Caco-2 (cell line): ENCODE measurements at regions not wholly inside any gene's neighbourhood (a gene's known extent, or its start where the extent isn't known, plus 50 kb on each side); places are given as distances from the start of the nearest gene placed in this dataset.

Source experiments
- BruUV-seq: library from RNA; stranded (reverse); fragments of 400-500 nt; replicated peaks from 2 replicates; lab custom pipeline; 2021; lab: Mats Ljungman, UMichigan
- CTCF ChIA-PET: fragments of 300-600 bp; sonication (Branson Sonifier 250); formaldehyde crosslinking; loops from one replicate; lab custom pipeline; 2022; ENCODE audit warnings: antibody characterized with exemption; lab: Charles Lee
- POLR2A ChIA-PET: fragments of 300-600 bp; sonication (Branson Sonifier 250); formaldehyde crosslinking; loops from one replicate; lab custom pipeline; 2022; ENCODE audit warnings: antibody characterized with exemption; lab: Charles Lee
- DNase-seq, 2 experiments: peaks; one replicate each; pipeline versions ENCODE4 v3.0.0 to v3.0.0-alpha.2; 2020 to 2022
- H3K27me3 ChIP-seq: replicated peaks from 2 replicates; pipeline ENCODE4 v1.6.0; 2011; ENCODE audit warnings: low read length; ENCODE audit not compliant: control insufficient read depth, insufficient read depth
- H3K36me3 ChIP-seq: 2 replicates; pipeline ENCODE4 v1.5.1; 2011; ENCODE audit warnings: low read length; ENCODE audit not compliant: control insufficient read depth, insufficient read depth
- H3K4me1 ChIP-seq: fragments of 250-450 bp; sonication (Bioruptor Pico); 2 replicates; pipeline ENCODE4 v1.5.1; 2020; ENCODE audit warnings: mild to moderate bottlenecking
- H3K4me3 ChIP-seq: 2 replicates; pipeline ENCODE4 v1.5.1; 2011; ENCODE audit warnings: low read depth, mild to moderate bottlenecking, control low read depth, low read length
- H3K9me3 ChIP-seq: fragments of 250-450 bp; sonication (Bioruptor Pico); 2 replicates; pipeline ENCODE4 v1.5.1; 2020; ENCODE audit warnings: mild to moderate bottlenecking, moderate library complexity
- H3K27ac Mint-ChIP-seq: one replicate; pipeline ENCODE4 v1.8.0; 2022; ENCODE audit warnings: mixed read lengths; ENCODE audit not compliant: unreplicated experiment
- H3K27me3 Mint-ChIP-seq: one replicate; pipeline ENCODE4 v1.8.0; 2022; ENCODE audit warnings: mixed read lengths; ENCODE audit not compliant: insufficient read depth, unreplicated experiment
- H3K36me3 Mint-ChIP-seq: one replicate; pipeline ENCODE4 v1.8.0; 2022; ENCODE audit warnings: mild to moderate bottlenecking, mixed read lengths; ENCODE audit not compliant: insufficient read depth, unreplicated experiment
- H3K4me1 Mint-ChIP-seq: one replicate; pipeline ENCODE4 v1.8.0; 2022; ENCODE audit warnings: low read depth, mixed read lengths; ENCODE audit not compliant: unreplicated experiment
- H3K4me3 Mint-ChIP-seq: one replicate; pipeline ENCODE4 v1.8.0; 2022; ENCODE audit warnings: mild to moderate bottlenecking, moderate library complexity, mixed read lengths; ENCODE audit not compliant: unreplicated experiment
- H3K9me3 Mint-ChIP-seq: one replicate; pipeline ENCODE4 v1.8.0; 2022; ENCODE audit warnings: mixed read lengths; ENCODE audit not compliant: unreplicated experiment
- CTCF ChIP-seq, 2 experiments: fragments of 200-600 bp in 1 of 2; IDR thresholded peaks; 1 replicate in 1 of 2; 2 replicates in 1 of 2; pipeline versions ENCODE4 v1.5.1 to v1.8.0; 2011 to 2022; ENCODE audit warnings: antibody characterized with exemption in 1 of 2, control low read depth in 1 of 2, inconsistent platforms in 1 of 2, low read depth in 1 of 2, low read length in 1 of 2, mild to moderate bottlenecking in 1 of 2, moderate library complexity in 1 of 2; ENCODE audit not compliant: insufficient read depth in 1 of 2, severe bottlenecking in 1 of 2, unreplicated experiment in 1 of 2
- intact Hi-C: fragments of 100-400 bp; cut with micrococcal nuclease; formaldehyde crosslinking; loops from one replicate; pipeline ENCODE4 v1.10.0; 2022; ENCODE audit not compliant: unreplicated experiment

DNA sequence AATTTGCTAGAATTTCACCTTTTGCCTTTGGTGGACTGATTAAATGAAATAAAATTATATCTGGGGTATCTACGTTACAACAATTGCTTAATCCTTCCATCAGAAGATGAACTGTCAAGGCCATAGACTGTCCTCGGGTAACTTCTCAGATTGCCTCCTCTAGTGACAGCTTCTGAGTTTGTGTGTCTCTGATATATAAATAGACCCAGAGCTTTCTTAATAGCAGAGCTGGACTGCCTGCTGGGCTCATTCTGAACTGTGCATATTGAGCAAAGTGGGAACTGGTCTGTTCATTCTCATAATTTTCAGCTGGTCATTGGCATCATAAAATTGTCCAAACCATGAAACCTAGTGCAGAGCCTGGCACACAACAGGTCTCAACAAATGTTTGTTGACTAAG, 99.1 kb upstream of the GRAMD1B start:
- H3K36me3 Mint-ChIP-seq, result no peaks in the 10 kb centered on the region
- peaks cover 9% of the 10 kb centered on the region for H3K27me3 Mint-ChIP-seq
- H3K27ac Mint-ChIP-seq, result no peak overlapping the region
- intact Hi-C loops, result no loop called here
- Histone ChIP-seq H3K27me3 (no peaks in the 10 kb centered on the region), H3K36me3 (no peaks in the 10 kb centered on the region), H3K4me3 (no peak overlapping the region), H3K4me1 (no peaks in the 10 kb centered on the region), H3K9me3 (peaks cover 16% of the 10 kb centered on the region; the same call in 1 of the 2 replicates)
- CTCF ChIA-PET, result no interaction called here
- POLR2A ChIA-PET, result no interaction called here
- no peak for DNase-seq
- BruUV-seq, result no TSS peak
- H3K4me1 Mint-ChIP-seq, result no peaks in the 10 kb centered on the region
- no peak for TF ChIP-seq CTCF (IDR thresholded peaks at IDR 0.05; ENCODE audit: insufficient read depth in 1 of 2, low read depth in 1 of 2, low read length in 1 of 2, severe bottlenecking in 1 of 2, unreplicated experiment in 1 of 2)
- peaks cover 18% of the 10 kb centered on the region for H3K9me3 Mint-ChIP-seq
- no peak overlapping the region for H3K4me3 Mint-ChIP-seq

DNA sequence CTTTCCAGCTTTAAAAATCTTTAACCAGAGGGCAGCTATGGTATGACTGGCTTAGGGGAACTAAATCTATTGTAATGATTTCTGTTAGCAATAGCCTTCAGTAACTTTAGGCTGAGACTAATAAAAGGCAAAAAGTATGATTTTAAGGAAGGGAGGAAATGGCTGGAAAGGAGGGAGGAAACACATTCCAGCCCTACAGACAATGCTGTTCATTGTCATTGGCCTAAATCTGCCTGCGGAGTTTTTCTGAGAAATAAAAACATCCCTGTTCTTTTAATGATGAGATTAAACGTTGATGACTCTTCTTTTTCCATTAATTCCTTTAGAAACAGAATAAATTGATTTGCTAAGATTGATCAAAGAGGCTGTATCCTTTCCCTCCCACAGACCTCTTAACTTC, 99.6 kb upstream of the GRAMD1B start:
- Mint-ChIP-seq H3K27ac (no peak overlapping the region), H3K4me1 (no peaks in the 10 kb centered on the region), H3K36me3 (no peaks in the 10 kb centered on the region), H3K9me3 (peaks cover 13% of the 10 kb centered on the region), H3K4me3 (no peak overlapping the region), H3K27me3 (peaks cover 9% of the 10 kb centered on the region)
- peaks cover 14% of the 10 kb centered on the region; the same call in 1 of the 2 replicates for H3K9me3 ChIP-seq
- BruUV-seq, result no TSS peak
- no peaks in the 10 kb centered on the region for H3K27me3 ChIP-seq
- no peaks in the 10 kb centered on the region for H3K36me3 ChIP-seq
- no peaks in the 10 kb centered on the region for H3K4me1 ChIP-seq
- intact Hi-C loops, result no loop called here
- CTCF ChIA-PET, result no interaction called here
- no peak overlapping the region for H3K4me3 ChIP-seq
- TF ChIP-seq CTCF (IDR thresholded peaks at IDR 0.05; ENCODE audit: insufficient read depth in 1 of 2, low read depth in 1 of 2, low read length in 1 of 2, severe bottlenecking in 1 of 2, unreplicated experiment in 1 of 2), result no peak
- POLR2A ChIA-PET, result no interaction called here
- no peak for DNase-seq

DNA sequence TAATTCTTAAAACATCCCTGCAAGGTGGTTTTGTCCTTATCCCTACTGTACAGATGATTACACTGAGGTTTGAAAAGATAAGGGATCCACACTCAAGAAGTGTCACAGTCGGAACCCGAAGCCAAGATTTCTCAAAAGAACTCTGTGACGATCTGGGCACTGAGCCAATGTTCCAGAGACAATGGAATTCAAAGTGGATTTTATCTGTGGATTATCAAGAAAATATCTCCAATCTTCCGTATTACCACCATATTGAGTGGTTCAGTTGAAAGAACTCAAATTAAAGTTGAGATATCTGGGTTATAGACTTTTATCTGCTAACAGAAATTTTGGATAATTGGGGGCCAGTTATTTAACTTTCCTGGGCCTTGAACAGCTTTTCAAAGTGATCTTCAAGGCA, 100.0 kb upstream of the GRAMD1B start:
- H3K36me3 Mint-ChIP-seq, result no peaks in the 10 kb centered on the region
- intact Hi-C loops, result no loop called here
- ChIA-PET POLR2A (no interaction called here), CTCF (no interaction called here)
- H3K4me3 ChIP-seq, result no peak overlapping the region
- H3K4me1 ChIP-seq, result no peaks in the 10 kb centered on the region
- H3K36me3 ChIP-seq, result no peaks in the 10 kb centered on the region
- no peak overlapping the region for H3K27ac Mint-ChIP-seq
- no TSS peak for BruUV-seq
- no peak for TF ChIP-seq CTCF (IDR thresholded peaks at IDR 0.05; ENCODE audit: insufficient read depth in 1 of 2, low read depth in 1 of 2, low read length in 1 of 2, severe bottlenecking in 1 of 2, unreplicated experiment in 1 of 2)
- H3K27me3 ChIP-seq, result no peaks in the 10 kb centered on the region
- no peak for DNase-seq
- peaks cover 9% of the 10 kb centered on the region for H3K27me3 Mint-ChIP-seq
- H3K9me3 ChIP-seq, result peaks cover 10% of the 10 kb centered on the region; the same call in 1 of the 2 replicates
- H3K4me3 Mint-ChIP-seq, result no peak overlapping the region
- H3K4me1 Mint-ChIP-seq, result no peaks in the 10 kb centered on the region
- H3K9me3 Mint-ChIP-seq, result peaks cover 9% of the 10 kb centered on the region
